ENCODE measurements at regions not wholly inside any gene's neighbourhood (a gene's known extent, or its start where the extent isn't known, plus 50 kb on each side); places are given as distances from the start of the nearest gene placed in this dataset.

DNA sequence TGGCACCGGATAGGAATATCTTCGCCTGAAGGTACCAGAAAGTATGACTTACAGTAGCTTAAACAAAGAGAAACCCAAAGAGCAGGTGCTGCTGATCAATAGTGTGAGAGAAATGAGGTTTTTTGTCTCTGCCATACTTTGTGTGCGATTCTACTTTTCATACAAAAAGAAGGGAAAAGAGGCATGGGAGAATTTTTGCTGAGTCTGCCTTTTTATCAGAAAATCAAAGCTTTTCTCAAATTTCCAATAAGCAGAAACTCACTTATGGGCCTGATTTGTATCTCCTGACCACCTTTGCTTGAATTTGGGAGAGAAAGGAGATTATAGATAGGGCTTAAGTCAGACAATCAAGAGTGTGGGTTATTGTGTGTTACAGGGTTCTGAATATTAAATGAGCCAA, 65.5 kb upstream of the TAF11L2 start:
- no peaks in the 10 kb centered on the region for H4K20me1 ChIP-seq (ENCODE audit: control insufficient read depth, insufficient read depth, low read depth, low read length)
- H3K4me1 ChIP-seq (ENCODE audit: control insufficient read depth, low read length), result peaks cover 43% of the 10 kb centered on the region
- no peaks in the 10 kb centered on the region for H3K9me3 ChIP-seq (ENCODE audit: control insufficient read depth, insufficient read depth, low read length)
- no peaks in the 10 kb centered on the region for H3K79me2 ChIP-seq (ENCODE audit: control insufficient read depth, low read length)
- no peaks in the 10 kb centered on the region for H3K9me2 ChIP-seq (replicated peaks; ENCODE audit: control insufficient read depth, low read length)
- TF ChIP-seq EZH2phosphoT487 (IDR thresholded peaks at IDR 0.05; ENCODE audit: borderline replicate concordance, low read length), result no peak
- TF ChIP-seq, protein P1, sequence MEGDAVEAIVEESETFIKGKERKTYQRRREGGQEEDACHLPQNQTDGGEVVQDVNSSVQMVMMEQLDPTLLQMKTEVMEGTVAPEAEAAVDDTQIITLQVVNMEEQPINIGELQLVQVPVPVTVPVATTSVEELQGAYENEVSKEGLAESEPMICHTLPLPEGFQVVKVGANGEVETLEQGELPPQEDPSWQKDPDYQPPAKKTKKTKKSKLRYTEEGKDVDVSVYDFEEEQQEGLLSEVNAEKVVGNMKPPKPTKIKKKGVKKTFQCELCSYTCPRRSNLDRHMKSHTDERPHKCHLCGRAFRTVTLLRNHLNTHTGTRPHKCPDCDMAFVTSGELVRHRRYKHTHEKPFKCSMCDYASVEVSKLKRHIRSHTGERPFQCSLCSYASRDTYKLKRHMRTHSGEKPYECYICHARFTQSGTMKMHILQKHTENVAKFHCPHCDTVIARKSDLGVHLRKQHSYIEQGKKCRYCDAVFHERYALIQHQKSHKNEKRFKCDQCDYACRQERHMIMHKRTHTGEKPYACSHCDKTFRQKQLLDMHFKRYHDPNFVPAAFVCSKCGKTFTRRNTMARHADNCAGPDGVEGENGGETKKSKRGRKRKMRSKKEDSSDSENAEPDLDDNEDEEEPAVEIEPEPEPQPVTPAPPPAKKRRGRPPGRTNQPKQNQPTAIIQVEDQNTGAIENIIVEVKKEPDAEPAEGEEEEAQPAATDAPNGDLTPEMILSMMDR (IDR thresholded peaks at IDR 0.05; ENCODE audit: low read depth, low read length, poor library complexity, severe bottlenecking), result no peak
- H3K36me3 ChIP-seq (ENCODE audit: control insufficient read depth, low read length), result no peaks in the 10 kb centered on the region
- H3K27me3 ChIP-seq (ENCODE audit: control insufficient read depth, low read length), result no peaks in the 10 kb centered on the region
- no peak overlapping the region for H3K4me3 ChIP-seq (ENCODE audit: low read length)
- H3K4me2 ChIP-seq (ENCODE audit: low read length), result no peak overlapping the region
- no peak overlapping the region for H3K27ac ChIP-seq (ENCODE audit: low read depth, low read length)
- H3F3A ChIP-seq (ENCODE audit: control insufficient read depth, insufficient read depth), result 0 out of 2 replicates have a peak, but pooled peaks cover 2% of the 10 kb centered on the region

- Histone ChIP-seq H3K9me2 (replicated peaks; ENCODE audit: control insufficient read depth, low read length) (no peaks in the 10 kb centered on the region), H3K4me2 (ENCODE audit: low read length) (no peak overlapping the region), H3K27me3 (ENCODE audit: control insufficient read depth, low read length) (no peaks in the 10 kb centered on the region), H3K79me2 (ENCODE audit: control insufficient read depth, low read length) (no peaks in the 10 kb centered on the region), H3K4me3 (ENCODE audit: low read length) (no peak overlapping the region), H3K27ac (ENCODE audit: low read depth, low read length) (no peak overlapping the region), H3K36me3 (ENCODE audit: control insufficient read depth, low read length) (no peaks in the 10 kb centered on the region), H3K4me1 (ENCODE audit: control insufficient read depth, low read length) (peaks cover 43% of the 10 kb centered on the region), H3K9me3 (ENCODE audit: control insufficient read depth, insufficient read depth, low read length) (no peaks in the 10 kb centered on the region), H3F3A (ENCODE audit: control insufficient read depth, insufficient read depth) (0 out of 2 replicates have a peak, but pooled peaks cover 2% of the 10 kb centered on the region), H4K20me1 (ENCODE audit: control insufficient read depth, insufficient read depth, low read depth, low read length) (no peaks in the 10 kb centered on the region)
- TF ChIP-seq, protein P1 (IDR thresholded peaks at IDR 0.05; ENCODE audit: low read depth, low read length, poor library complexity, severe bottlenecking), result no peak
- no peak for TF ChIP-seq EZH2phosphoT487 (IDR thresholded peaks at IDR 0.05; ENCODE audit: borderline replicate concordance, low read length)
Measured at GRCh38 chr5:17433406-17433805, 64.6 kb upstream of the TAF11L2 start.

DNA sequence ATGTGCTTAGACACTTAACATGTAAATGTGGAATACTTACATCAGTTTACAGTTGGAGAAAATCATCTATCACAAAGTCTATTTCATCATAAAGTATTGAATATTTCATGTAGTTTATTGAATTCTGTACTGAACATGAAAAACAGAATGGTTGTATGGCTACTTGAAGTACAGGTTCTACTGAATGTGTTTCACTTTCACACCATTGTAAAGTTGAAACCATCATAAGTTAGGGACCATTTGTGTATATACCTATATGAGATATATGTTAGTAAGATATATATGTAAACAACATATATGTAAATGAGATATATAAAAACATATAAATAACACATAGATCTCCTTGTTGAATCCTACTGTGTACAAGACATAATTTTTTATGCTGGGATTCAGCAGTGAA, 63.0 kb upstream of the TAF11L2 start:
- peaks cover 43% of the 10 kb centered on the region for H3K4me1 ChIP-seq (ENCODE audit: control insufficient read depth, low read length)
- TF ChIP-seq, protein P1 (IDR thresholded peaks at IDR 0.05; ENCODE audit: low read depth, low read length, poor library complexity, severe bottlenecking), result no peak
- TF ChIP-seq EZH2phosphoT487 (IDR thresholded peaks at IDR 0.05; ENCODE audit: borderline replicate concordance, low read length), result no peak
- H3K9me3 ChIP-seq (ENCODE audit: control insufficient read depth, insufficient read depth, low read length), result no peaks in the 10 kb centered on the region
- H3K27me3 ChIP-seq (ENCODE audit: control insufficient read depth, low read length), result no peaks in the 10 kb centered on the region
- no peak overlapping the region for H3K4me2 ChIP-seq (ENCODE audit: low read length)
- no peak overlapping the region for H3K4me3 ChIP-seq (ENCODE audit: low read length)
- H3F3A ChIP-seq (ENCODE audit: control insufficient read depth, insufficient read depth), result 0 out of 2 replicates have a peak, but pooled peaks cover 2% of the 10 kb centered on the region
- H4K20me1 ChIP-seq (ENCODE audit: control insufficient read depth, insufficient read depth, low read depth, low read length), result no peaks in the 10 kb centered on the region
- H3K9me2 ChIP-seq (replicated peaks; ENCODE audit: control insufficient read depth, low read length), result no peaks in the 10 kb centered on the region
- no peaks in the 10 kb centered on the region for H3K36me3 ChIP-seq (ENCODE audit: control insufficient read depth, low read length)
- no peak overlapping the region for H3K27ac ChIP-seq (ENCODE audit: low read depth, low read length)
- H3K79me2 ChIP-seq (ENCODE audit: control insufficient read depth, low read length), result no peaks in the 10 kb centered on the region

Measured in DOHH2 (cell line).